ENCODE measurements at regions not wholly inside any gene's neighbourhood (a gene's known extent, or its start where the extent isn't known, plus 50 kb on each side); places are given as distances from the start of the nearest gene placed in this dataset.

GRCh38 chr18:44090453-44090852, 590.2 kb upstream of the SETBP1 start:
- no peaks in the 10 kb centered on the region for H3K9me3 ChIP-seq (ENCODE audit: control insufficient read depth, insufficient read depth, low read depth, low read length)
- H3K4me3 ChIP-seq (ENCODE audit: low read depth, low read length) = no peak overlapping the region
- CTCF ChIA-PET = no interaction called here
- peaks cover 4% of the 10 kb centered on the region; the same call in 1 of the 2 replicates for H3K4me1 ChIP-seq (ENCODE audit: control insufficient read depth, insufficient read depth, low read length)
- H3K27ac ChIP-seq (ENCODE audit: extremely low read depth, low read depth, low read length) = no peak overlapping the region
- no peaks in the 10 kb centered on the region for H3K36me3 ChIP-seq (ENCODE audit: control insufficient read depth in 2 of 2, insufficient read depth in 1 of 2, low read length in 2 of 2)
- POLR2A ChIA-PET = no interaction called here
- TF ChIP-seq GLIS2 (tag by site-specific recombination; IDR thresholded peaks at IDR 0.05) (no peak), SETDB1 (IDR thresholded peaks at IDR 0.05; ENCODE audit: insufficient read length, low read length) (no peak), ZNF398 (tag by site-specific recombination; IDR thresholded peaks at IDR 0.05) (no peak), ZNF174 (tag by site-specific recombination; IDR thresholded peaks at IDR 0.05) (no peak), ATF2 (tag by site-specific recombination; IDR thresholded peaks at IDR 0.05; ENCODE audit: low read depth) (no peak), ZNF701 (tag by site-specific recombination; IDR thresholded peaks at IDR 0.05) (no peak), ZNF140 (tag by site-specific recombination; IDR thresholded peaks at IDR 0.05) (no peak), ZNF571 (tag by site-specific recombination; IDR thresholded peaks at IDR 0.05) (no peak), TRIM28 (IDR thresholded peaks at IDR 0.05; ENCODE audit: borderline replicate concordance, low read length) (no peak), ZNF404 (tag by site-specific recombination; IDR thresholded peaks at IDR 0.05) (no peak), BCL11A (tag by site-specific recombination; IDR thresholded peaks at IDR 0.05; ENCODE audit: low read depth) (no peak), ZNF529 (tag by site-specific recombination; IDR thresholded peaks at IDR 0.05; ENCODE audit: insufficient replicate concordance) (no peak), ZNF596 (tag by site-specific recombination; IDR thresholded peaks at IDR 0.05) (no peak), ZNF133 (tag by site-specific recombination; IDR thresholded peaks at IDR 0.05) (no peak), AEBP2 (tag by site-specific recombination; IDR thresholded peaks at IDR 0.05; ENCODE audit: borderline replicate concordance) (no peak), ZBTB11 (tag by site-specific recombination; conservative IDR thresholded peaks at IDR 0.05; ENCODE audit: low read depth) (no peak), ZNF473 (tag by site-specific recombination; IDR thresholded peaks at IDR 0.05) (no peak), ZNF548 (tag by site-specific recombination; IDR thresholded peaks at IDR 0.05) (no peak), ZNF544 (tag by site-specific recombination; IDR thresholded peaks at IDR 0.05) (no peak)

Data from HEK293 (cell line).